WTC11 (cell line): ENCODE measurements at regions not wholly inside any gene's neighbourhood (a gene's known extent, or its start where the extent isn't known, plus 50 kb on each side); places are given as distances from the start of the nearest gene placed in this dataset.

Experiments used
- CTCF ChIP-seq: fragments of 200-600 bp; IDR thresholded peaks from 2 replicates; pipeline ENCODE4 v1.8.0; 2022; ENCODE audit warnings: antibody characterized with exemption
- ZNF416 ChIP-seq: fragments of 250-450 bp; sonication (Bioruptor Pico); IDR thresholded peaks from 2 replicates; pipeline ENCODE4 v1.9.0; 2021; ENCODE audit warnings: mild to moderate bottlenecking, inconsistent platforms
- TF ChIP-seq, protein P1 (sequence below): sonication (generic); formaldehyde crosslinking; IDR thresholded peaks from 2 replicates; pipeline ENCODE4 v1.8.1; 2022; ENCODE audit warnings: missing genetic modification reagents, borderline replicate concordance
- TF ChIP-seq, protein P2 (sequence below): sonication (generic); formaldehyde crosslinking; IDR thresholded peaks from 2 replicates; pipeline ENCODE4 v1.8.0; 2022; ENCODE audit warnings: mild to moderate bottlenecking, missing genetic modification reagents

DNA sequence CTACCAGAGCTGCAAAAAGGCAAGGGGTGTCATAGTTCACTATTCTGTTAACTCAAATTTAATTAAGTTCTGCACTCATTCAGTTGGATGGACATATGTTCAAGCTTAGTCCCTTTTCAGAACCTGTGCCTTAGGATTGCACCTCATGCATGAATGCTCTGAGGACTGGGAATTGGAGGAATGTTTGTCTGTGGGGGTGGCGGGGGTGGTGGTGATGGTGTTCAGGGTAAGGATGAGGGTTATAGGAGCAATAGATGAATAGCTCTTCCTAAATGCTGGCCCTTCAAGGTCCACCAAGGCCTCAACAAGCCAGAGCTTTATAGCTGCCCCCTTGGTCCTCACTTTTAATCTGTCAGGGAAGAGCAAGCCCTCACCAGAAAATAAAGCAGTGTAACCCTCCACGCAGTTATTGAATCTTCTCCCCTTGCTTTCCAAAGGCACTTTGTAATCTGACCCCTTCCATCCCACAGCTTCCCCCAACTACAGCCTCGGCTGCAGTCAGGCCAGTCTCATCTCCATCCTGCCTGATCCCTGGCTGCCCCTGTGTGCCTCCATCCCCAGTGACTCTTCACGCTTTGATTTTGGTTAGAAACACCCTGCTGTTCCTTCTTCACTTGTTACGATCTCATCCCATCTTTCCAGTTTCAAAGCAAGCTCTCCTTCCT, 221.6 kb upstream of the LMCD1 start:
- TF ChIP-seq, protein P1, sequence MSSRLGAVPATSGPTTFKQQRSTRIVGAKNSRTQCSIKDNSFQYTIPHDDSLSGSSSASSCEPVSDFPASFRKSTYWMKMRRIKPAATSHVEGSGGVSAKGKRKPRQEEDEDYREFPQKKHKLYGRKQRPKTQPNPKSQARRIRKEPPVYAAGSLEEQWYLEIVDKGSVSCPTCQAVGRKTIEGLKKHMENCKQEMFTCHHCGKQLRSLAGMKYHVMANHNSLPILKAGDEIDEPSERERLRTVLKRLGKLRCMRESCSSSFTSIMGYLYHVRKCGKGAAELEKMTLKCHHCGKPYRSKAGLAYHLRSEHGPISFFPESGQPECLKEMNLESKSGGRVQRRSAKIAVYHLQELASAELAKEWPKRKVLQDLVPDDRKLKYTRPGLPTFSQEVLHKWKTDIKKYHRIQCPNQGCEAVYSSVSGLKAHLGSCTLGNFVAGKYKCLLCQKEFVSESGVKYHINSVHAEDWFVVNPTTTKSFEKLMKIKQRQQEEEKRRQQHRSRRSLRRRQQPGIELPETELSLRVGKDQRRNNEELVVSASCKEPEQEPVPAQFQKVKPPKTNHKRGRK (CRISPR knock-in tag): no peak
- TF ChIP-seq, protein P2, sequence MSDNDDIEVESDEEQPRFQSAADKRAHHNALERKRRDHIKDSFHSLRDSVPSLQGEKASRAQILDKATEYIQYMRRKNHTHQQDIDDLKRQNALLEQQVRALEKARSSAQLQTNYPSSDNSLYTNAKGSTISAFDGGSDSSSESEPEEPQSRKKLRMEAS: no peak
- TF ChIP-seq CTCF (no peak), ZNF416 (no peak)
